Mesothelial cell of epicardium (in vitro differentiated cells): ENCODE measurements at regions not wholly inside any gene's neighbourhood (a gene's known extent, or its start where the extent isn't known, plus 50 kb on each side); places are given as distances from the start of the nearest gene placed in this dataset.

Experiments used
- DNase-seq, 2 experiments: peaks; one replicate each; pipeline ENCODE4 v3.0.0; 2021; ENCODE audit warnings: low spot score in 2 of 2; ENCODE audit not compliant: unreplicated experiment in 2 of 2
- H3K27ac Mint-ChIP-seq: 2 replicates; pipeline ENCODE4 v1.8.0; 2021; ENCODE audit warnings: mixed read lengths
- H3K27me3 Mint-ChIP-seq: 2 replicates; pipeline ENCODE4 v1.8.0; 2021; ENCODE audit warnings: low read depth, mixed read lengths
- H3K36me3 Mint-ChIP-seq: 2 replicates; pipeline ENCODE4 v1.8.0; 2021; ENCODE audit warnings: mixed read lengths
- H3K4me1 Mint-ChIP-seq: 2 replicates; pipeline ENCODE4 v1.8.0; 2021; ENCODE audit warnings: mixed read lengths
- H3K4me3 Mint-ChIP-seq: 2 replicates; pipeline ENCODE4 v1.8.0; 2021; ENCODE audit warnings: mild to moderate bottlenecking, moderate library complexity, mixed read lengths
- H3K9me3 Mint-ChIP-seq: 2 replicates; pipeline ENCODE4 v1.8.0; 2021; ENCODE audit warnings: mixed read lengths
- TF ChIP-seq, protein P1 (sequence below): fragments of 200-600 bp; sonication (generic); IDR thresholded peaks from one replicate; pipeline ENCODE4 v1.5.0; 2021; ENCODE audit warnings: antibody characterized with exemption; ENCODE audit not compliant: unreplicated experiment

DNA sequence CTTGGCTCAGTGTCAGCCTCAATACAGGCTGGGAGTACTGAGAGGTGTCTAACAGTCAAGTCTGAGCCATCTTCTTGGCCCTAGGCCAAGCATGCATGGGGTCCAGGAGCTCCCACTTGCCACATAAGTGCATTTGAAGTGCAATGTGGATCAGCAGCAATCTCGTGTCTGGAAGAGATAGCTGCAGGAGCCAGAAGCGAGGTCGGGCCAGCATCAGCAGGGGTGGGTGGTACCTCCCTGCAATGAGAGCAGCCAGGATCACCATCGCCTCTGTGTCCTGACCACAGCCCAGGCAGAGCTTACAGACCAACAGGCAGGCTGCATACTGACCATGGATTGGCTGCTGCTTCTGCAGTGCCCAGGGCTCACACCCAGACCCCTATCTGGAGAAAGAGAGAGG is 83.0 kb upstream of the CXCL12 start:
- H3K36me3 Mint-ChIP-seq: no peaks in the 10 kb centered on the region
- peaks cover 23% of the 10 kb centered on the region for H3K4me1 Mint-ChIP-seq
- H3K27me3 Mint-ChIP-seq: peaks cover 1% of the 10 kb centered on the region
- no peaks in the 10 kb centered on the region for H3K9me3 Mint-ChIP-seq
- TF ChIP-seq, protein P1, sequence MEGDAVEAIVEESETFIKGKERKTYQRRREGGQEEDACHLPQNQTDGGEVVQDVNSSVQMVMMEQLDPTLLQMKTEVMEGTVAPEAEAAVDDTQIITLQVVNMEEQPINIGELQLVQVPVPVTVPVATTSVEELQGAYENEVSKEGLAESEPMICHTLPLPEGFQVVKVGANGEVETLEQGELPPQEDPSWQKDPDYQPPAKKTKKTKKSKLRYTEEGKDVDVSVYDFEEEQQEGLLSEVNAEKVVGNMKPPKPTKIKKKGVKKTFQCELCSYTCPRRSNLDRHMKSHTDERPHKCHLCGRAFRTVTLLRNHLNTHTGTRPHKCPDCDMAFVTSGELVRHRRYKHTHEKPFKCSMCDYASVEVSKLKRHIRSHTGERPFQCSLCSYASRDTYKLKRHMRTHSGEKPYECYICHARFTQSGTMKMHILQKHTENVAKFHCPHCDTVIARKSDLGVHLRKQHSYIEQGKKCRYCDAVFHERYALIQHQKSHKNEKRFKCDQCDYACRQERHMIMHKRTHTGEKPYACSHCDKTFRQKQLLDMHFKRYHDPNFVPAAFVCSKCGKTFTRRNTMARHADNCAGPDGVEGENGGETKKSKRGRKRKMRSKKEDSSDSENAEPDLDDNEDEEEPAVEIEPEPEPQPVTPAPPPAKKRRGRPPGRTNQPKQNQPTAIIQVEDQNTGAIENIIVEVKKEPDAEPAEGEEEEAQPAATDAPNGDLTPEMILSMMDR: no peak
- no peak overlapping the region for H3K4me3 Mint-ChIP-seq
- no peak overlapping the region for H3K27ac Mint-ChIP-seq
- no peak for DNase-seq

DNA sequence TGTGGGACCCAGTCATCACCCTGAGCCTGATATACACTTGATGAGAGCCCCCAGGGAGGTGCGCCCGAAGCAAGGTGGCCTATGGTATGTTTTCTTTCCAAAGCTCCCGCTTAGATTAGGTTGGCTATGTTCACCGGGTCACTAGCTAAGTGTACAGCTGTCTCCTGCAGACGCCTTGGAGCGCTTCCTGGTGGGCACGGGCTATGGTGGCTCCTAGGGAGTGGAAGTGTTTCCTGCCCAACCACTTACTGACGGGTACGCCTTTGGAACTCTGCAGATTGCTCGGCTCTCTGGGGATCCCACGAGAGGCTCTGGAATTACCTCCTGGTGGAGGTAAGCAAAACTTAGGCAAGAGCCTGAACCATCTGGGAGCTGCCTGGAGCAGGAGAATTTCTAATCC is 83.6 kb upstream of the CXCL12 start:
- H3K4me1 Mint-ChIP-seq: peaks cover 21% of the 10 kb centered on the region
- H3K27me3 Mint-ChIP-seq: no peaks in the 10 kb centered on the region
- H3K9me3 Mint-ChIP-seq: no peaks in the 10 kb centered on the region
- H3K27ac Mint-ChIP-seq: no peak overlapping the region
- TF ChIP-seq, protein P1: no peak
- H3K36me3 Mint-ChIP-seq: no peaks in the 10 kb centered on the region
- no peak for DNase-seq
- H3K4me3 Mint-ChIP-seq: no peak overlapping the region

DNA sequence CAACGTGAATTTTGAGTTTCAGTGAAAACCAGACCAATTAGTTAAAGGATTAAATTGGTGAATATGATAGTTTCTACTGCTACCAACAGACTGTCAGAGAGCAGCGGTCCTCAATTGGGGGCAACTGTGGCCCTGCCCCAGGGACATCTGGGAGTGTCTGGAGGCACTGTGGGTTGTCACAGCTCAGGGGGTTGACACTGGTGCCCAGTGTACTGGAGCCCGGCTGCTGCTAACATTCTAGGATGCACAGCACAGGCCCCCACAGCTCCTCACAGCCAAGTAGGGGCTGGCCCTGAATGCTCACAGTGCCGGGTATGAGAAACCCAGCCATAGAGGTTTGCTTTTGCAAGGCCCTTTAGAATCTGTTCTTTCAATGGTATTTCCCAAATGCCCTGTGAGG is 84.1 kb upstream of the CXCL12 start:
- Mint-ChIP-seq H3K4me1 (peaks cover 20% of the 10 kb centered on the region), H3K27ac (no peak overlapping the region), H3K36me3 (no peaks in the 10 kb centered on the region), H3K27me3 (no peaks in the 10 kb centered on the region), H3K4me3 (no peak overlapping the region), H3K9me3 (no peaks in the 10 kb centered on the region)
- no peak for DNase-seq
- TF ChIP-seq, protein P1: no peak

DNA sequence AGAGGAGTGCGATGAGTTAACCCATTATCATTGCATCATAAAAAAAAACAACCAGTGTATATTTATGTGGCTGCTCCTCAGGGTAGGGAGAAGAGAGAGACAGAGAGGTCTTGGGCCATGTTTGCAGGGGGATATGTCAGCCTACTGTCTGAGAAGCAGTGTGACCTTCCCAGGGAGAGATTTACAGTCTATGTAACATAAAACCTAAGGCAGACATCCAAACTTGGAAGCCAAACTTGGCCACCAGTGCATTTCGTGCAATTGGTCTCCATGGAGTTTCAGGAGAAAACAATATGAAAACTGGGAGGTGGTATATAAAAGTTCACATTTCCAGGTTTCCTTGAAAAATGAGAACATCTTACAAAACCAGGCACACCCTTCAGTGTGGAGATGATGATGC is 85.9 kb upstream of the CXCL12 start:
- Mint-ChIP-seq H3K4me3 (no peak overlapping the region), H3K9me3 (no peaks in the 10 kb centered on the region), H3K4me1 (peaks cover 8% of the 10 kb centered on the region), H3K27ac (no peak overlapping the region), H3K27me3 (no peaks in the 10 kb centered on the region), H3K36me3 (no peaks in the 10 kb centered on the region)
- TF ChIP-seq, protein P1: no peak
- no peak for DNase-seq

DNA sequence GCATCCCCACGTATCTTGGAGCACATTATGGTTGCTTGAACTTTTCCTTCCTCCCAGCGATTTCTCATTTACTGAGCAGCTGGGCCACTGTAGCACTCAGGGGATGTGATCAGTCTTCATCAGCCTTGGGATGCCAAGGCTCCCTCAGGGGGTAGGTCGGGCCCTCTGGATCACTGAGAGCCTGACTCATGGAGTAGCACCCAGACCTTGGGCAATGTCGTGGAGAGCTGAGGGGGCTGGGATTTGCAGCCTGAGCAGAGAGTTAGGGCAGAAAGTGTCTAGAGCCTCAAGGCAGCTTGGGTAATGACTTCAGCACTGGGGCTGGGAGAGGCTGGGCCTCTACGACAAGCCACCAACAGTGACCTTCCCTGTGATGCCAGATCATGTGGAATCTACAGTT is 86.5 kb upstream of the CXCL12 start:
- no peaks in the 10 kb centered on the region for H3K36me3 Mint-ChIP-seq
- no peak overlapping the region for H3K4me3 Mint-ChIP-seq
- H3K9me3 Mint-ChIP-seq: no peaks in the 10 kb centered on the region
- TF ChIP-seq, protein P1: no peak
- H3K27me3 Mint-ChIP-seq: no peaks in the 10 kb centered on the region
- H3K4me1 Mint-ChIP-seq: peaks cover 8% of the 10 kb centered on the region
- no peak for DNase-seq
- H3K27ac Mint-ChIP-seq: no peak overlapping the region

DNA sequence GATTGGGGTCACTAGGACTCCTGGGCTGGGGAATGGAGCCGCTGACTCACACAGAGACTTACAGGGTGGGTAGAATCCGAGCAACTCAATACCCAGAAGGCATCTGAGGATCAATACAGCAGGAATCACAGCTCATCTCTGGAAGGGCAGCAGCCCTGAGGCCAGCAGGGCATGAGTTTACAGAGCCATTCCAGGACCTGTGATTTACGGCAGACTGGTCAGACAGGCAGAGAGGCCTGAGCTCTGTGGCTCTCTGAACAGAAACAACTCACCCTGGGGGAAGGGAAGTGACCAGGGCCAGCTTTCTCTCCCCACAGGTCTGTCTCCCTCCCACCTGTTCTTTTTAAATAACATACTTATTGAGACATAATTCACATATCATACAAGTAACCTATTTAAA is 88.2 kb upstream of the CXCL12 start:
- TF ChIP-seq, protein P1: no peak
- Mint-ChIP-seq H3K36me3 (no peaks in the 10 kb centered on the region), H3K27ac (no peak overlapping the region), H3K4me1 (peaks cover 7% of the 10 kb centered on the region), H3K4me3 (no peak overlapping the region), H3K9me3 (no peaks in the 10 kb centered on the region), H3K27me3 (no peaks in the 10 kb centered on the region)
- no peak for DNase-seq
